ENCODE measurements at regions not wholly inside any gene's neighbourhood (a gene's known extent, or its start where the extent isn't known, plus 50 kb on each side); places are given as distances from the start of the nearest gene placed in this dataset.

GRCh38 chr3:168828014-168828413 is 732.3 kb upstream of the GOLIM4 start:
- Histone ChIP-seq H3K36me3 (no peaks in the 10 kb centered on the region), H3K9me3 (no peaks in the 10 kb centered on the region), H3K27ac (no peak overlapping the region), H3K4me3 (no peak overlapping the region), H3K4me1 (no peaks in the 10 kb centered on the region), H3K27me3 (no peaks in the 10 kb centered on the region)
- TF ChIP-seq CTCF (IDR thresholded peaks at IDR 0.05) = no peak
- intact Hi-C loops (cut with DNase I) = no loop called here
- ATAC-seq = no peak
- no peak for DNase-seq

- TF ChIP-seq CTCF (IDR thresholded peaks at IDR 0.05) = no peak
- no peaks in the 10 kb centered on the region for H3K9me3 ChIP-seq
- intact Hi-C loops (cut with DNase I) = no loop called here
- H3K27ac ChIP-seq = no peak overlapping the region
- ATAC-seq = no peak
- H3K36me3 ChIP-seq = no peaks in the 10 kb centered on the region
- H3K4me1 ChIP-seq = no peaks in the 10 kb centered on the region
- no peak overlapping the region for H3K4me3 ChIP-seq
- no peaks in the 10 kb centered on the region for H3K27me3 ChIP-seq
- no peak for DNase-seq
Observed at GRCh38 chr3:168824107-168824506, 728.4 kb upstream of the GOLIM4 start.

- no peaks in the 10 kb centered on the region for H3K9me3 ChIP-seq
- H3K27ac ChIP-seq = no peak overlapping the region
- H3K4me1 ChIP-seq = no peaks in the 10 kb centered on the region
- ATAC-seq (no peak), DNase-seq (no peak)
- no peaks in the 10 kb centered on the region for H3K36me3 ChIP-seq
- no peak overlapping the region for H3K4me3 ChIP-seq
- no peaks in the 10 kb centered on the region for H3K27me3 ChIP-seq
- TF ChIP-seq CTCF (IDR thresholded peaks at IDR 0.05) = no peak
- intact Hi-C loops (cut with DNase I) = no loop called here
Observed at GRCh38 chr3:168823466-168823865, 727.7 kb upstream of the GOLIM4 start.

- DNase-seq = peak in 1 of 4 donors; percentile 5
- intact Hi-C loops (cut with DNase I) = no loop called here
- Histone ChIP-seq H3K27me3 (no peaks in the 10 kb centered on the region), H3K9me3 (no peaks in the 10 kb centered on the region), H3K27ac (no peak overlapping the region), H3K4me3 (no peak overlapping the region), H3K4me1 (no peaks in the 10 kb centered on the region), H3K36me3 (no peaks in the 10 kb centered on the region)
- no peak for TF ChIP-seq CTCF (IDR thresholded peaks at IDR 0.05)
- ATAC-seq = no peak
Observed at GRCh38 chr3:168820810-168821415, 725.2 kb upstream of the GOLIM4 start.

- Histone ChIP-seq H3K27ac (no peak overlapping the region), H3K4me1 (no peaks in the 10 kb centered on the region), H3K4me3 (no peak overlapping the region), H3K9me3 (no peaks in the 10 kb centered on the region), H3K27me3 (no peaks in the 10 kb centered on the region), H3K36me3 (no peaks in the 10 kb centered on the region)
- ATAC-seq = no peak
- DNase-seq = no peak
- no peak for TF ChIP-seq CTCF (IDR thresholded peaks at IDR 0.05)
- intact Hi-C loops (cut with DNase I) = no loop called here
Observed at GRCh38 chr3:168817177-168817576, 721.5 kb upstream of the GOLIM4 start.

Measured in left lung (tissue), 4 donors.